KMS-11 (cell line): ENCODE measurements at regions not wholly inside any gene's neighbourhood (a gene's known extent, or its start where the extent isn't known, plus 50 kb on each side); places are given as distances from the start of the nearest gene placed in this dataset.
"Not testable (repeated sequence)": the region's sequence is repeated elsewhere in the genome, so short reads cannot be mapped to it uniquely, and the experiment has no call there.

Experiments used
- H2AFZ ChIP-seq: fragments of 200-600 bp; sonication (generic); 2 replicates; pipeline ENCODE4 v1.6.1; 2016; ENCODE audit warnings: antibody characterized with exemption, mixed run types, low read depth
- H3K27ac ChIP-seq: fragments of 200-600 bp; sonication (generic); 2 replicates; pipeline ENCODE4 v1.6.1; 2016; ENCODE audit warnings: mild to moderate bottlenecking, mixed run types
- H3K27me3 ChIP-seq: fragments of 200-600 bp; sonication (generic); 2 replicates; pipeline ENCODE4 v1.6.1; 2017; ENCODE audit warnings: mild to moderate bottlenecking, low read depth, mixed run types, moderate library complexity; ENCODE audit not compliant: insufficient read depth
- H3K36me3 ChIP-seq: fragments of 200-600 bp; sonication (generic); 2 replicates; pipeline ENCODE4 v1.6.1; 2017; ENCODE audit warnings: mild to moderate bottlenecking, mixed run types; ENCODE audit not compliant: insufficient read depth
- H3K4me1 ChIP-seq: fragments of 200-600 bp; sonication (generic); 2 replicates; pipeline ENCODE4 v1.6.1; 2016; ENCODE audit warnings: mild to moderate bottlenecking, low read depth, mixed run types; ENCODE audit not compliant: poor library complexity, severe bottlenecking
- H3K4me2 ChIP-seq: fragments of 200-600 bp; sonication (generic); 2 replicates; pipeline ENCODE4 v1.7.0; 2016; ENCODE audit warnings: mild to moderate bottlenecking, mixed run types
- H3K4me3 ChIP-seq: fragments of 200-600 bp; sonication (generic); IDR thresholded peaks from 2 replicates; pipeline ENCODE4 v1.6.1; 2017; ENCODE audit warnings: low read depth, low read length, mixed read lengths; ENCODE audit not compliant: insufficient read depth
- H3K79me2 ChIP-seq: fragments of 200-600 bp; sonication (generic); 2 replicates; pipeline ENCODE4 v1.6.1; 2016; ENCODE audit warnings: low read depth, mixed run types; ENCODE audit not compliant: insufficient read depth
- H3K9ac ChIP-seq: fragments of 200-600 bp; sonication (generic); 2 replicates; pipeline ENCODE4 v1.6.1; 2016; ENCODE audit warnings: mild to moderate bottlenecking, mixed run types
- H4K20me1 ChIP-seq: fragments of 200-600 bp; sonication (generic); 2 replicates; pipeline ENCODE4 v1.6.1; 2016; ENCODE audit warnings: mild to moderate bottlenecking, mixed run types; ENCODE audit not compliant: insufficient read depth
- CTCF ChIP-seq: fragments of 200-600 bp; sonication (generic); conservative IDR thresholded peaks from 2 replicates; pipeline ENCODE4 v1.6.1; 2017; ENCODE audit warnings: low read depth, mild to moderate bottlenecking, antibody characterized with exemption, low read length, moderate library complexity, mixed read lengths

GRCh38 chr3:194880940-194881925, 195.6 kb downstream of the FAM43A start:
- H4K20me1 ChIP-seq = no peaks in the 10 kb centered on the region
- no peaks in the 10 kb centered on the region for H3K79me2 ChIP-seq
- TF ChIP-seq CTCF = no peak
- H3K27me3 ChIP-seq = no peaks in the 10 kb centered on the region
- H3K4me2 ChIP-seq = no peak overlapping the region
- no peak overlapping the region for H2AFZ ChIP-seq
- no peak overlapping the region for H3K4me3 ChIP-seq
- H3K9ac ChIP-seq = no peak overlapping the region
- no peaks in the 10 kb centered on the region for H3K36me3 ChIP-seq
- H3K4me1 ChIP-seq = no peaks in the 10 kb centered on the region
- no peak overlapping the region for H3K27ac ChIP-seq

GRCh38 chr3:194884649-194885315, 199.1 kb downstream of the FAM43A start:
- Histone ChIP-seq H3K79me2 (no peaks in the 10 kb centered on the region), H3K4me3 (no peak overlapping the region), H4K20me1 (no peaks in the 10 kb centered on the region), H3K9ac (no peak overlapping the region), H2AFZ (no peak overlapping the region), H3K36me3 (no peaks in the 10 kb centered on the region), H3K4me2 (no peak overlapping the region), H3K4me1 (no peaks in the 10 kb centered on the region), H3K27me3 (no peaks in the 10 kb centered on the region), H3K27ac (no peak overlapping the region)
- TF ChIP-seq CTCF = no peak

- no peak for TF ChIP-seq CTCF
- no peaks in the 10 kb centered on the region for H3K4me1 ChIP-seq
- no peak overlapping the region for H2AFZ ChIP-seq
- H3K36me3 ChIP-seq = no peaks in the 10 kb centered on the region
- no peaks in the 10 kb centered on the region for H3K27me3 ChIP-seq
- H3K27ac ChIP-seq = no peak overlapping the region
- no peaks in the 10 kb centered on the region for H3K79me2 ChIP-seq
- H3K4me2 ChIP-seq = no peak overlapping the region
- no peak overlapping the region for H3K4me3 ChIP-seq
- no peaks in the 10 kb centered on the region for H4K20me1 ChIP-seq
- H3K9ac ChIP-seq = no peak overlapping the region
These were observed 200.1 kb downstream of the FAM43A start for GRCh38 chr3:194885766-194886165.

GRCh38 chr3:194886836-194887235, 201.2 kb downstream of the FAM43A start:
- H3K9ac ChIP-seq = no peak overlapping the region
- no peaks in the 10 kb centered on the region for H3K4me1 ChIP-seq
- H3K4me3 ChIP-seq = no peak overlapping the region
- H3K79me2 ChIP-seq = no peaks in the 10 kb centered on the region
- no peaks in the 10 kb centered on the region for H3K27me3 ChIP-seq
- H3K27ac ChIP-seq = no peak overlapping the region
- no peak for TF ChIP-seq CTCF
- no peaks in the 10 kb centered on the region for H4K20me1 ChIP-seq
- H3K4me2 ChIP-seq = no peak overlapping the region
- no peaks in the 10 kb centered on the region for H3K36me3 ChIP-seq
- no peak overlapping the region for H2AFZ ChIP-seq

GRCh38 chr3:194888062-194888461, 202.4 kb downstream of the FAM43A start:
- H3K9ac ChIP-seq, H3K4me3 ChIP-seq, H2AFZ ChIP-seq, H3K4me1 ChIP-seq, H3K36me3 ChIP-seq, H3K4me2 ChIP-seq, H3K27ac ChIP-seq, H3K27me3 ChIP-seq, H3K79me2 ChIP-seq, H4K20me1 ChIP-seq: not testable (repeated sequence)
